Keratinocyte (primary cell): ENCODE measurements at regions not wholly inside any gene's neighbourhood (a gene's known extent, or its start where the extent isn't known, plus 50 kb on each side); places are given as distances from the start of the nearest gene placed in this dataset.

Experiments used
- DNase-seq: peaks from one replicate; pipeline ENCODE4 v3.0.0-alpha.2; 2011; ENCODE audit warnings: low read depth, missing footprints, low spot score
- FAIRE-seq: peaks from 2 replicates; lab custom pipeline; 2011; peaks lifted over from hg19 to GRCh38; lab: Jason Lieb, UNC
- H2AFZ ChIP-seq: 2 replicates; pipeline ENCODE4 v1.6.0; 2012; ENCODE audit warnings: low read length, control low read depth, inconsistent platforms; ENCODE audit not compliant: control insufficient read depth
- H3K27ac ChIP-seq: 2 replicates; pipeline ENCODE4 v1.5.1; 2011; ENCODE audit warnings: low read length; ENCODE audit not compliant: control insufficient read depth, insufficient read depth
- H3K27me3 ChIP-seq: 3 replicates; pipeline ENCODE4 v1.6.0; 2011; ENCODE audit warnings: low read length; ENCODE audit not compliant: control insufficient read depth, insufficient read depth; ENCODE audit errors: extremely low read depth
- H3K36me3 ChIP-seq, 2 experiments: 2 replicates in 1 of 2; 3 replicates in 1 of 2; pipeline ENCODE4 v1.5.1; 2011; ENCODE audit warnings: low read length in 2 of 2, mild to moderate bottlenecking in 1 of 2; ENCODE audit not compliant: control insufficient read depth in 2 of 2, insufficient read depth in 2 of 2; ENCODE audit errors: extremely low read depth in 1 of 2
- H3K4me1 ChIP-seq: 3 replicates; pipeline ENCODE4 v1.5.1; 2011; ENCODE audit warnings: low read length; ENCODE audit not compliant: control insufficient read depth, insufficient read depth; ENCODE audit errors: extremely low read depth
- H3K4me2 ChIP-seq: 3 replicates; pipeline ENCODE4 v1.6.0; 2011; ENCODE audit warnings: low read depth, low read length; ENCODE audit not compliant: control insufficient read depth, insufficient read depth; ENCODE audit errors: extremely low read depth
- H3K4me3 ChIP-seq, 3 experiments: fragments of 200-600 bp in 1 of 3; sonication (generic) in 1 of 3; 2 replicates in 2 of 3; 3 replicates in 1 of 3; pipeline ENCODE4 v1.5.1; 2011 to 2016; ENCODE audit warnings: low read length in 3 of 3, mild to moderate bottlenecking in 3 of 3, control low read depth in 2 of 3, inconsistent platforms in 1 of 3, low read depth in 1 of 3, mixed read lengths in 1 of 3, mixed run types in 1 of 3, moderate library complexity in 1 of 3; ENCODE audit not compliant: control insufficient read depth in 2 of 3, insufficient read depth in 2 of 3; ENCODE audit errors: extremely low read depth in 1 of 3
- H3K79me2 ChIP-seq: 2 replicates; pipeline ENCODE4 v1.6.0; 2012; ENCODE audit warnings: low read length; ENCODE audit not compliant: control insufficient read depth, insufficient read depth
- H3K9ac ChIP-seq: 3 replicates; pipeline ENCODE4 v1.6.0; 2011; ENCODE audit warnings: low read length; ENCODE audit not compliant: control insufficient read depth, insufficient read depth; ENCODE audit errors: extremely low read depth
- H3K9me1 ChIP-seq: 3 replicates; pipeline ENCODE4 v1.6.0; 2011; ENCODE audit warnings: low read length; ENCODE audit not compliant: control insufficient read depth, insufficient read depth; ENCODE audit errors: extremely low read depth
- H3K9me3 ChIP-seq: 2 replicates; pipeline ENCODE4 v1.5.1; 2012; ENCODE audit warnings: low read depth, low read length; ENCODE audit not compliant: control insufficient read depth
- H4K20me1 ChIP-seq: 3 replicates; pipeline ENCODE4 v1.6.0; 2011; ENCODE audit warnings: low read length; ENCODE audit not compliant: control insufficient read depth, insufficient read depth; ENCODE audit errors: extremely low read depth
- EZH2 ChIP-seq: IDR thresholded peaks from one replicate; pipeline ENCODE4 v1.6.1; 2012; ENCODE audit warnings: inconsistent platforms, mild to moderate bottlenecking, low read length, moderate library complexity
- dilution Hi-C: fragments of 300-500 bp; cut with MboI; formaldehyde crosslinking; loops from one replicate; pipeline ENCODE4 v1.7.0; 2020; ENCODE audit warnings: low sequenced_read_pairs; ENCODE audit not compliant: extremely low pct_ligation_motif_present
- TF ChIP-seq, protein P1 (sequence below), 3 experiments: IDR thresholded peaks in 1 of 3; conservative IDR thresholded peaks in 1 of 3; optimal IDR thresholded peaks in 1 of 3; 2 replicates in 2 of 3; 3 replicates in 1 of 3; pipeline versions ENCODE3 to v1.5.1; 2011; ENCODE audit warnings: low read length in 3 of 3, mild to moderate bottlenecking in 3 of 3, moderate library complexity in 2 of 3, control low read depth in 1 of 3, inconsistent platforms in 1 of 3; ENCODE audit not compliant: insufficient read depth in 2 of 3; ENCODE audit errors: extremely low read depth in 1 of 3

DNA sequence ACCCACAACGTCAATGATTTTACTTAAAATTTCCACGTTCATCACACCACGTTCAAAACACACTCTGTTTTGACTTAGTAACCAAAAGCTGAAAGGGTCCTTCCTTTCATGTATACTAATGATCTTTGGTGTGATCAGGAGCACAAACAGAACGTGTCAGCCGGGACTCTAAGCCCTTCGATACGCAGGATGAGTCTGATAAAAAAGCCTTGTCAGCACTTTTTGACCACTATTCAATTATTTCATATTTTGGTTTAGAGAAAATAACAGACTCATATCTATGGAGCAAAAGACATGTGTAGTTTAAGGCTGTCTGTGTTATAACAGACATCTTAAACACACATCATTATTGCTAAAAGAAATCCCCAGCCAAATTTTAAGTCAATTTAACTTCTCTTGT is 345.3 kb downstream of the ZNF516 start:
- Histone ChIP-seq H3K27ac (no peak overlapping the region), H3K4me2 (no peak overlapping the region), H3K9me3 (no peaks in the 10 kb centered on the region), H2AFZ (no peak overlapping the region), H3K9me1 (no peaks in the 10 kb centered on the region), H3K4me1 (no peaks in the 10 kb centered on the region), H3K36me3 (no peaks in the 10 kb centered on the region), H4K20me1 (no peaks in the 10 kb centered on the region), H3K9ac (no peak overlapping the region), H3K79me2 (no peaks in the 10 kb centered on the region), H3K27me3 (no peaks in the 10 kb centered on the region), H3K4me3 (no peak overlapping the region)
- dilution Hi-C loops: no loop called here
- DNase-seq: no peak
- TF ChIP-seq, protein P1, sequence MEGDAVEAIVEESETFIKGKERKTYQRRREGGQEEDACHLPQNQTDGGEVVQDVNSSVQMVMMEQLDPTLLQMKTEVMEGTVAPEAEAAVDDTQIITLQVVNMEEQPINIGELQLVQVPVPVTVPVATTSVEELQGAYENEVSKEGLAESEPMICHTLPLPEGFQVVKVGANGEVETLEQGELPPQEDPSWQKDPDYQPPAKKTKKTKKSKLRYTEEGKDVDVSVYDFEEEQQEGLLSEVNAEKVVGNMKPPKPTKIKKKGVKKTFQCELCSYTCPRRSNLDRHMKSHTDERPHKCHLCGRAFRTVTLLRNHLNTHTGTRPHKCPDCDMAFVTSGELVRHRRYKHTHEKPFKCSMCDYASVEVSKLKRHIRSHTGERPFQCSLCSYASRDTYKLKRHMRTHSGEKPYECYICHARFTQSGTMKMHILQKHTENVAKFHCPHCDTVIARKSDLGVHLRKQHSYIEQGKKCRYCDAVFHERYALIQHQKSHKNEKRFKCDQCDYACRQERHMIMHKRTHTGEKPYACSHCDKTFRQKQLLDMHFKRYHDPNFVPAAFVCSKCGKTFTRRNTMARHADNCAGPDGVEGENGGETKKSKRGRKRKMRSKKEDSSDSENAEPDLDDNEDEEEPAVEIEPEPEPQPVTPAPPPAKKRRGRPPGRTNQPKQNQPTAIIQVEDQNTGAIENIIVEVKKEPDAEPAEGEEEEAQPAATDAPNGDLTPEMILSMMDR (optimal IDR thresholded peaks at IDR 0.05 in 1 of 3, IDR thresholded peaks at IDR 0.05 in 1 of 3, conservative IDR thresholded peaks at IDR 0.05 in 1 of 3; ENCODE audit: extremely low read depth in 1 of 3, insufficient read depth in 2 of 3, low read length in 3 of 3): no peak
- TF ChIP-seq EZH2: no peak
- no peak for FAIRE-seq

DNA sequence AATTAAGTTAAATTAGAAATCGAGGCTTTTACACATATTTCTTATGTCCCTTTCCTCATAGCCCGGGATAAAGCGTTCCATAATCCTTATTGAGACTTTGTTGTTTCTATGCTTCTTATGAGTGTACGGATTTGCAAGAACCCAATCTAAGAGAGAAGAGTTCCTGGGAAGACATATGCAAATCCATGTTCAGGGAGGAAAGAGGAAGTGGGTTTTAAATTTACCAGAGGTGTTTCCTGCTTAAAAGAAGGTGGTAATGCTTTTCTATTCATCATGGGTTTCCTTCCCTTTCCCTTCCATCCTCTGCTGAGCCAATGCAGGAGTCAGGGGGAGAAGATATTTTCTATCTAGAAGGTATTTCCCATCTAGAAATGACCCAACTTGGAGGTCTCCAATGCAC is 345.8 kb downstream of the ZNF516 start:
- H3K9ac ChIP-seq: no peak overlapping the region
- H3K4me2 ChIP-seq: no peak overlapping the region
- no peak for DNase-seq
- dilution Hi-C loops: no loop called here
- FAIRE-seq: no peak
- no peaks in the 10 kb centered on the region for H4K20me1 ChIP-seq
- no peak overlapping the region for H3K27ac ChIP-seq
- H2AFZ ChIP-seq: no peak overlapping the region
- H3K79me2 ChIP-seq: no peaks in the 10 kb centered on the region
- no peak overlapping the region for H3K4me3 ChIP-seq
- no peaks in the 10 kb centered on the region for H3K27me3 ChIP-seq
- TF ChIP-seq, protein P1 (optimal IDR thresholded peaks at IDR 0.05 in 1 of 3, IDR thresholded peaks at IDR 0.05 in 1 of 3, conservative IDR thresholded peaks at IDR 0.05 in 1 of 3; ENCODE audit: extremely low read depth in 1 of 3, insufficient read depth in 2 of 3, low read length in 3 of 3): no peak
- TF ChIP-seq EZH2: no peak
- no peaks in the 10 kb centered on the region for H3K4me1 ChIP-seq
- no peaks in the 10 kb centered on the region for H3K36me3 ChIP-seq
- H3K9me1 ChIP-seq: no peaks in the 10 kb centered on the region
- H3K9me3 ChIP-seq: no peaks in the 10 kb centered on the region
